ENCODE measurements at regions not wholly inside any gene's neighbourhood (a gene's known extent, or its start where the extent isn't known, plus 50 kb on each side); places are given as distances from the start of the nearest gene placed in this dataset.

DNA sequence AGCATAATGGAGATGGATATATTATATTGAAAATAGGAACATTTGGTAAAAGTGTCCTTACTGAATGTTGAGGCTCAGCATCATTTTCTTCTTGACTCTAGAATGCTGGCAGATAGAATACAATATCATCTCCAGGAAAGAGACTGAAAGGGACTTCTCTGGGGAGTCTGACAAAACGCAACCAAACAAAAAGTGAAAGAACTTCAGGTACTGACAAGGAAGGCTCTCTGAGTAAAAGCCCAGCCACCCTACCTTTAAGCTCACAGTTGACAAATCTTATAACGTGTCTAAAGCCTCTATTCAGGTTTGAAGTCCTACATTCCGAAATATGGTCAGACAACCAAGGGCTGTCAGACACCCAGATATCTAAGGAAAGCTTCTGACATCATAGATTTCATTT, 590.8 kb downstream of the SOX6 start:
- TF ChIP-seq CTCF (IDR thresholded peaks at IDR 0.05; ENCODE audit: low read depth, low read length): no peak
- no peak for TF ChIP-seq EZH2phosphoT487 (IDR thresholded peaks at IDR 0.05; ENCODE audit: low read depth)
